ENCODE measurements at regions not wholly inside any gene's neighbourhood (a gene's known extent, or its start where the extent isn't known, plus 50 kb on each side); places are given as distances from the start of the nearest gene placed in this dataset.
"Not testable (repeated sequence)": the region's sequence is repeated elsewhere in the genome, so short reads cannot be mapped to it uniquely, and the experiment has no call there.

DNA sequence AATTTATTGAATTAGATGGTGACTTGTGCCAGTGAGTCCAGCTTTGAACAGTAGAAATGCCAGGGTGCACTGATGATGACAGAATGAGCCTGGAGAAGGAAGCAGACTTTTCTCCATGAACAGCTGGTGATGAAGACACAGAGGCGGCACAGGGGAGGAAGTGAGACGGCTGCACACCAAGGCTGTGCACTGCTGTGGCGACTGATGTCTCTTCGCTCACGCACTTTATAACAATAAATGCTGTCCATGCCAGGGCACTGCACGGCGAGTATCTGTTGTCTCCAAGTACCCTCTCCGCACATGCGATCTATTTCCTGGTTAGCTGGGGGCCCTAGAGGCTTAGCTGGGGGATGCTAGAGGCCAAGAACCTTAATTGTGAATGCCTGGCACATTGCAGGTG, 175.2 kb downstream of the TMEM200C start:
- no peak for DNase-seq (ENCODE audit: low read depth in 2 of 2)

DNA sequence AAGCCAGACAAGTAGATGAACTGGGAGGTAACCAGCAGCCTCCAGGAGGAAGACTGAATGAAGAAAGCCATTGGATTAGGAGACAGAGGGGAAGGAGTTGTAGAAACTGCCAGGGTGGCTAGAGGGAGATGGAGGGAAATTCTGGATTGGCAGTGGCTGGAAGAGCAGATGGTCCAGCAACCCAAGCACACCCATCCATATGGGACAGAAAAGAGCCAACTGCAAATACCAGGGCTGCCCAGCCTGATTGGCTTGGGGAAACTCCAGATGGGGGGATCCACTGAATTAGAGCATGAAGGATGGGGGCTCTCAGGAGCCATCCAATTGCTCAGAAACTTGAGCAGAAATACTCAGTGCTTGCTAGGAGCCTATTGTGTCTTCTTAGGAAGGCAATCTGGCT, 173.5 kb upstream of the EPB41L3 start:
- DNase-seq (ENCODE audit: low read depth in 2 of 2), result no peak

DNA sequence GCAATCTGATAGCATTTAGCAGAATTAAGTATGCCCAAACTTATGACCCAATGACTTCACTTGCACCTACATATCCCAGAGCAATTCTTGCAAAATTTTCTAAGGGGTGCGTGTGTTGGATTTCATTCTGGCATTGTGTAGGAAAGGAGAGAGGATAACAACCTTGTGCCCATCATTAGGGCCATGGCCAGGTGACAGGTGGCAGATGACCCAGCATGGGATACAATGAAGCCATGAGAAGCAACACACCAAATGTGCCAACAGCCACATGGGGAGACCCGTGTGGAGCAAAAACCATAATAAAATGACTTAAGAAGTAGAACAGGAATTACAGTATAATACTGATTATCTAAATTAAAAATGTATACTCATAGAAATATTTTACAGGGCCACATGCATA, 166.9 kb upstream of the EPB41L3 start:
- DNase-seq (ENCODE audit: low read depth in 2 of 2), result no peak

DNA sequence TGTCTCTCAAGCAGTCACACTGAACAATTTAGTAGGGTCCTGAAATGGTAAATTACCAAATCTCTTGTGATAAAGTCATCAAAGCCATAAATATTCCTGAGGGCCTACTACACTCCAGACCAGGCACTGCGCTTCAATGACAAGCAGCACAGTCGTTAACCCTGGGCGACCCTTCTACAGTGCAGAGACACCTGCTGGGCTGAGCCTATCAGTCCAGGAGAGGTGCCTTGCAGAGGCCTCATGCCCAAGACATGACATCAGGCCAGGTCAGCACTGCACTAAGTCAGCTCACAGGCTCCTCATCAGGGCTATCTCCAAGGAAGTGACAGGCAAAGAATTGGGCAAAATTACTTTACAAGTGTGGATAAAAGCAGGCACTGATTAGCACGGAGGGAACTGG, 166.4 kb upstream of the EPB41L3 start:
- DNase-seq (ENCODE audit: low read depth in 2 of 2), result no peak

DNA sequence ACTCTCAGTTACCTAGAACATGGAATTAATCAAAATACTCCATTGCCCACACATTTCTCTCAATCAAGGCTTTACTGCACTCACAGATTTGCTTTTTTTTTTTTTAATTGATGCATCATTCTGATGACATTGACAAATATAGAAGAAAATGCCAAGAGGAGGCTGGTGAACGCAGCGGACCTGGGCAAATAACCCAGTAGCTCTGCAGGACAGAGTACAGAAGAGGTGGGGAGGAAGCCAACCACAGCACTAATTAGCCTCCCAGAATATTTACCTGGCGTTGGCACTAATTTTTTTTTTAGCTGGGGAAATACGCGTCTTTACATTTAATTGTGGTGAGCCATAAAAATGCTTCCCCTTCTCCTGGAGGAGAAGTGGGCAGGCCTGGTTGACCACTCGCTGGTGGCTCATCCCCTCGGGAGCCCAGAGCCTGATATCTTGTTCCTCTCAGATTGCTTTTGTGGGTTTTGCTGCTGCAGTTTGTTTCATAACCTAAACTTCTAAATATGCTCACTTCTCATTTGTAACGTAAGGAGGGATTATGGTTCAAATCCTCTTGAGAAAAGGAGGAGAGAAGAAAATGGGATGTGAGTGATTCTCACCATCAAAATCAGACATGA, 165.8 kb upstream of the EPB41L3 start:
- no peak for DNase-seq (ENCODE audit: low read depth in 2 of 2)

DNA sequence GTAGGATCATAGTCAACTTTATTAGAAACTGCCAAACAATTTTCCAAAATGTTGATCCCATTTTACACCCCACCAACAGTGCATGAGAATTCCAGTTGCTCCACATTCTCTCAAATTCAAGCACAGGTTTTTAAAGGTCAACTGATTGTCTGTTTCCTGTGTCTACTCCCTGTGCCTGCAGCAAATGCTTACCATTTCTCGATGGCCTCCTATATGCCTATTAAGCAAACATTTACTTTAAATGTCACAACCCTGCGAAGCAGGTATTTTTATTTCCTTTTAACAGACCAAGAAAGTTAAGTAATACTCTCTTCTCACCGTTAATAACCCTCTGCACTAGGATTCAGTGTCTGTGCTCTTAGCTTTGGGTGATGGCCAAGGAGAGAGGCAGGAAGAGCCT, 163.8 kb upstream of the EPB41L3 start:
- no peak for DNase-seq (ENCODE audit: low read depth in 2 of 2)

DNA sequence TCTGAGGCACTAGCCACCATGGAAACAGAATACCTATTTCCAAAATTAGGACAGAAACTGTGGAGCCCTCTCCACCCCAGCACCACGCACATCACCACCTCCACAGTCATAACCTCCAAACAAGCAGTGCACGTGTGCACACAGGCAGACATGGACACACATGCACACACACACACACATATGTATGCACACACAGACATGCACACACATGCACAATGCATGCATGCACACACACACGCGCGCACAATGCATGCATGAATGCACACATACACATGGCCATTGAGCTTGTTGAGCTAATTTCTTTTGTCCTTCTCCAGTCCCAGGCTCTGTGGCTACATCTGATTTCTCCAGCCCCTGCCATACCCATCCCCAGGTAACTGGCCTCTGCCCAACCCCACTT, 161.6 kb upstream of the EPB41L3 start:
- no peak for DNase-seq (ENCODE audit: low read depth in 2 of 2)

DNA sequence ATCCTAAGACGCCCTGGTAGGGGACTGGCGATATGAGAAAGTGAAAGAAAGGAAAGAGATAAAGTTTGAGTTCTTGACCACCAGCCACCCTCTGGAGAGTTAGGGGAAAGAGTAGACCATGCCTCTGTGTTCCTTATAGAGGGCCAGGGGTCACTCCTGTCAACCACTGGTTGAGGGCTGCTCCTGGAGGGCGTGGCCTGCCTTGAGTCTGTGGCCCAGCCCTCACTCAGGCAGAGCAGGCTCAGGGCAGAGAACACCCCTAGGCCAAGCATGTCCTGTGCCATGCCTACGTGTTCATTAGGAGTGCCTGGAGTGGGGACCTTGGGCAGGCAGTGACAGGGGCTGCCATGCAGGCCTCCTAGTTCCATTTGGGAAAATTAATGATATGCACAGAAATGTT, 161.1 kb upstream of the EPB41L3 start:
- no peak for DNase-seq (ENCODE audit: low read depth in 2 of 2)

DNA sequence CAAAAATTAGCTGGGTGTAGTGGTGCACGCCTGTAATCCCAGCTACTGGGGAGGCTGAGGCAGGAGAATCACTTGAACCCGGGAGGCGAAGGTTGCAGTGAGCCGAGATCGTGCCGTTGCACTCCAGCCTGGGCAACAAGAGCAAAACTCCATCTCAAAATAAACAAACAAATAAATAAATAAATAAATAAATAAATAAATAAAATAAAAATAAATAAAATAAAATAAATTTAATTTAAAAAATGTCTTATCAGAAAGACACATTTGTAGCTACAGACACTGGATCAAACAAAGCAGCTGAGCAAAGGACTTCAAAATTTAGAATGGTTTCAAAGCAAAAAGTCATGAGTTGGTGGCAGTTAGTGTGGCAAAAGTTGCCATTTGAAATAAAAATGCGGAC, 158.2 kb upstream of the EPB41L3 start:
- not testable (repeated sequence) for DNase-seq (ENCODE audit: low read depth in 2 of 2)

DNA sequence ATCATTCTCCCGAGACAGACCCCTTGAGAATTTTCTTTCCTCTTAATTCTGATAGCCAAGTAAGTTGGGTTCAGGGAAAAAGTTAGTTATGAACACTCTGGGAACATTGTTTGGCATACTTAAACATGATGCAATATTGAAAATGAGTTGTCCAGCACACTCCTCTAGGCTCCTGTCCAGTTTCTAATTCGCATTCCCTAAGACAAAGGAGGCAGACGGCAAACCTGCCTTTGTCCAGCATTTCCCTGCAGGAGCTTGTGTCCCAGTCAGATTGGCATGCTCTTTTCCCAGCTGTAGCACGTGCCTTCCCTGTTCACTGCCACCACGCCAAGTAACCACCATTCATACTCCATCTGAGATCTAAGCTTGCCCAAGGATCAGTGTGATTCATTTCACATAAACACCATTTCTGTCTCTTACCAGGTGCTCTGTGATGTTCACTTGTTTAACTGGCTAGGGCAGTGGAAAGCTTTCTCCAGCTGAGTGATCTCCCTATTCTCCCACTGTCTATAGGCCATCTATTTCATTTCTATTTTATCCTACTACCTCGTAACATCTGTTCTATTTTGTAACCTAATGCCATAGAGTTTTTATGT, 150.0 kb upstream of the EPB41L3 start:
- no peak for DNase-seq (ENCODE audit: low read depth in 2 of 2)

DNA sequence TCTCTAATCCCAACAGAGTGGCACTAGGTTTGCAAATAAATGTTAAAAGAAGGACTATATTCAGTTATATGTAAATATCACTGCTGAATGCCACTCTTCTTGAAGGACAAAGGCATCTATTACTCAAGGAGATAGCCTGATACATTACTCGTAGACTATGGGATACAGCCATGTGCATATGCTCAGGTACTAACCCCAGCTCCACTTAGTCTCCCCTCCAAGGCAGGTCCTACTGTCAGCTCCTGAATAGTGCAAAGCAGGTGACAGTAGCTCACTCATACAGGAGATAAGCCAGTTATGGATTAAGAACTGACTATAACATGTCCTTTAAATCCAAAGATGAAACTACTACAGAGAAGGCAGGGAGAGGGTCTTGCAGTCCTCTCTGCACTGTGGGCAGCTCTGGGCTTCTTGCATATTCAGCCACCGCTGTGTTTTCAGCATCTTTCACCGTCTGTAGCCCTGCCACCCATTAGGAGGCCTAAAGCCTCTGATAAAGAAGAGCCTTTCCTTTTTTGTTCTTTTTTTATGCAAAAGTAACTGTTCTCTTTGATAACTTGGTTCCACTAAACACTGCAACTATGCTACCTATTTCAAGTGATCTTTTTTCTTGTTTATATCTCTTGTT, 135.1 kb upstream of the EPB41L3 start:
- DNase-seq (ENCODE audit: low read depth in 2 of 2), result no peak

DNA sequence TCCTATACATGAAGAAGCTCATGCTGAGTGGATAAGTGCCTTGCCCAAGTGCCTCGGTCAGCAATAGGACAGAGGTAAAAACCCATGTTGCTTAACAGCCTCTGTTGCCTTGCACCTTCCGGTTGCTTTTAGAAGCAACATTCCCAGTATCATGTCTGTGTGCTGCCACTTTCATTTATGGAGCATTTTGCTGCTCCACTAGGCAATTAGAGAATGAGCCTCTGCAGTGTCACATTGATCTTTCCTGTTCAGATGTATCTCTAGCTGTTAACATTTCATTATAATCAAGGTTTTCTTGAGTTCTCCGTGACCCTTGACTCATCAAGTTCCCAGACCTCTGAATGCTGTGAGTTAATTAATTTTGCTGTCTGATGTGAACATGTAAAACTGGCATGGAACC, 134.5 kb upstream of the EPB41L3 start:
- no peak for DNase-seq (ENCODE audit: low read depth in 2 of 2)

DNA sequence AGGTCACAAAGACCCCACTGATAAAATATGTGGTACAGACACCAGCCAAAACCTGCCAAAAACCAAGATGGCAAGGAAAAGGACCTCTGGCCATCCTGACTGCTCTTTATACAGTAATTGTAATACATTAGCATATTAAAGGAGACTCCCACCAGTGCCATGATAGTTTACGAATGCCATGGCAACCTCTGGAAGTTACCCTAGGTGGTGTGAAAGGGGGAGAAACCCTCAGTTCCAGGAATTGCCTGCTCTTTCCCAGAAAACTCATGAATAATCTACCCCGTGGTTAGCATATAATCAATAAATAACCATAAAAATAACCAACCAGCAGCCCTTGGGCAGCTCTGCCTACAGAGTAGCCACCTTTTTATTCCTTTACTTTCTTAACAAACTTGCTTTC, 129.8 kb upstream of the EPB41L3 start:
- no peak for DNase-seq (ENCODE audit: low read depth in 2 of 2)

DNA sequence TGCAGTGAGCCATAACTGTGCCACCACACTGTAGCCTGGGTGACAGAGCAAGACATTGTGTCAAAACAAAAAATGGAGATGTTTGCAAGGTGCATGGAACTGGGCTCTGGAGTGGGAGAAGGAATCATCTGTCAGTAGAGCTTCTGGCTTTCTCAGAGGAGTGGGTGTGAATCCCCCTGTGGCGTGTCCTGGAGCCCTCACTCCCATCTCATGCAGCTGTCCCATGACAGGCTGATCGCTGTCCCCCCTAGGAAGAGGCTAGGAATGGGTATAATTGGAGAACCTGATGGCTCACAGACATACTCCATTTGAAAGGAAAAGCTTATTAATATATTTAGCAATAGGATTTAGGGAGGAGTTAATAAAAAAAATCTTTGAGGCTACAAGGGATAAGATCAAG, 125.8 kb upstream of the EPB41L3 start:
- no peak for DNase-seq (ENCODE audit: low read depth in 2 of 2)

DNA sequence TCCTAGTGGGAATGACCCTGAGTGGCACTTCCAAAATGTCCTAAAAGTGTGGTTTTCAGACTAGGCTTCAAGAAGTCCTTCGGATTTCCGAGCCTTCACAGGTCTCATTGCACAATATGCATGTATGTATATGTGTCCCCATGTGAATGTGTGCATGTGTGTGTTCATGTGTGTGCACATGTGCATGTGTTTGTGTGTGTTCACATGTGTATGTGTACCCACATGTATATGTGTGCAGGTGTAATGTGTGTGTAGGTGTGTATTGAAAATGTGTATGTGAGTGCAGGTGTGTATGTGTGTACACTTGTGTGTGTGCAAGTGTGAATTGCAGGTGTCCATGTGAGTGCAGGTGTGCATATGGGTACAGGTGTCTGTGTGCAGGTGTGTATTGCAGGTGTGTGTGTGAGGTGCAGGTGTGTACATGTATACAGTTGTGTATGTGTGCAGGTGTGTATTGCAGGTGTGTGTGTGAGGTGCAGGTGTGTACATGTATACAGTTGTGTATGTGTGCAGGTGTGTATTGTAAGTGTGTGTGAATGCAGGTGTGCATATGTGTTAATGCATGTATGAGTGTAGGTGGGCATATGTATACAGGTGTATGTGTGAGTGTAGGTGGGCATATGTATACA, 124.4 kb upstream of the EPB41L3 start:
- no peak for DNase-seq (ENCODE audit: low read depth in 2 of 2)

DNA sequence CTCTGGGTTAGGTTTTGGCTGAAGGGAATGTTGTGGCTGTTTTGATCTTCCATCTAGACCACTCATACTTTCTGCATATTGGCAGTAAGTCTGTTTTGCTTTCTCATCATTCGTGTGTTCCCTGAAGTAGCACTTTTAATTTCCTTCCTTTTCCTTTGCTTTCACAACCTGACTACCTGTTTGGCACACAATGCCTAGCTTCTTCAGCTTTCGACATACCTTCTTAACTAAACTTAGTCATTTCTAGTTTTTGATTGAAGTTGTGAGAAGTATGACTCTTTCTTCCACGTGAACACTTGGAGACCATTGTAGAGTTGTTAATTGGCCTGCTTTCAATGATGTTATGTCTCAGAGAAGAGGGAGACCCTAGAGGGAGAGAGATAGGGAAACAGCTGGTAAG, 123.6 kb upstream of the EPB41L3 start:
- no peak for DNase-seq (ENCODE audit: low read depth in 2 of 2)

DNA sequence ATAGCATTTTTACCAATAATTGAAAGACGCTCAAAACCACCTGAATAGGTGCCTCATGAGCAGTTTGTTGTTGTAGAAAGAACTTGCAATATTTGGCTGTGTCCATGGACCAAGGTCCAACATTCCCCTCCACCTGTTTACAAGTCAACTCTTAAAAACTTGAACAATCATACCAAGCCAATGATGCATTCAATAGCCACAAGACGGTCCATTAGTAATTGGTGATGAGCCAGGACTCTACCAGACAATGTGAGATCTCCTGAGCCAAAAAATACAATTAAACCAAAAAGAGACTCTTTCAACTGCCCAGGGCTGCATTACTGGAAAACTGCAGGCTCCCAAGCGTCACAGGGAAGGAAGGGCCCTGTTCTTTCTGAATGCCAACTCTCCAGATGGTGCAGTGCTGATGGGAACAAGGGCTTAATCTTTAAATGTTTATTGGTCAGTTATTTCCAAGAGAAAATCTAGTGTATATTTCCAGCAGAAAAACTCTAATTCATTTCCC, 118.8 kb upstream of the EPB41L3 start:
- DNase-seq (ENCODE audit: low read depth in 2 of 2), result no peak

DNA sequence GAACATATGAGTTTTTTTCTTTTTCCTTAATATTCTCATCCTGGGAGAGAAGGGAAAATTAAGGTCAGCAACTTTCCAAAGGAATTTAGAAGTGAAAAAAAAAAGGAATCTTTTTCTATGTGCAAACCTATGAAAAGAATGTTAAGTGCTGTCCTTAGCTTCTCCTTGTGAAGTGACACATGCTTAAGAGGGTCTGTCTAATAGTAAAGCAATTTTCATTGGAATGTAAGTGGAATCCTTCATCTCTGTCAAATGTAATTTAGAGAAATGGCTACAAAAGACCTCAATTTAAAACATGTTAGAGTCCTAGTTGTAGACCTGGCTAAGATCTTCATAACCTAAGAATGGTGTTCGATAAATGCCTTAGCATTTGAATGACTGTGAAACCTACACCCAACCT, 117.4 kb upstream of the EPB41L3 start:
- DNase-seq (ENCODE audit: low read depth in 2 of 2), result no peak

DNA sequence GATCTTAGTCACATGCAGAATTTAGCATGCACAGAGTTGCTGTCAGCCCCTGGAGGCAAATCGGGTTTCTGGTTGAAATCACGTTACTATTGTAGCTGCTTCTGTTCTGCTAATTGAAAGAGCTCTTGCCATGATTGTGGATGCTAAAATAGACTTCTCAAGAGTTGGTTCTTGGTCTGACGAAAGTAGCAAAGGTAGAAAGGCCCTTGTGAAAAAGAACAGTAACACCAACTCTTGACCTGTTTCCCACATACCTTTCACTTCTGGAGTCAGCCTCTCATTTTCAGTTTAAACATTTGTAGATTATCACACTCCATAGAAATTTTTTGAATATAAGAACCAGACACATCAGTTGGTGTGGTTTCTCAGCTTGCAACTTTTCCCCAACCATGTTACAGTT, 110.0 kb upstream of the EPB41L3 start:
- no peak for DNase-seq (ENCODE audit: low read depth in 2 of 2)

DNA sequence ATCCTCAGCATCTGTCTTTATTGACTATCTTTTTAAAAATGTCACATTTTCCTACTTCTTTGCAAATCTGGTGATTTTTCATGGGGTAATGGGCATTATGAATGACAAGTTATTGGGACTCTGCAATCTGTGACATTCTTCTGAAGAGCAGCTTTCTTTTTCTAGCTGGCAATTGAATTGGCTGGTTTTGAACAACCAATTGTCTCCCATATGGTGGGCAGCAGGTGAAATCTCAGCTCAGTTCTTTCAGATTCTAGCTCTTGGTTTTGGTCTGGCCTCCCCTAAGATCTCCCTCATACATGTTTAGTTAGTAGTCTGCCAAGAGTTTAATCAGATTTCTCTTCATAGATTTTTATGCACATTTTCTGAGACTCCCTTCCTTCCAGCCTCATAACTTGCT, 107.9 kb upstream of the EPB41L3 start:
- no peak for DNase-seq (ENCODE audit: low read depth in 2 of 2)

DNA sequence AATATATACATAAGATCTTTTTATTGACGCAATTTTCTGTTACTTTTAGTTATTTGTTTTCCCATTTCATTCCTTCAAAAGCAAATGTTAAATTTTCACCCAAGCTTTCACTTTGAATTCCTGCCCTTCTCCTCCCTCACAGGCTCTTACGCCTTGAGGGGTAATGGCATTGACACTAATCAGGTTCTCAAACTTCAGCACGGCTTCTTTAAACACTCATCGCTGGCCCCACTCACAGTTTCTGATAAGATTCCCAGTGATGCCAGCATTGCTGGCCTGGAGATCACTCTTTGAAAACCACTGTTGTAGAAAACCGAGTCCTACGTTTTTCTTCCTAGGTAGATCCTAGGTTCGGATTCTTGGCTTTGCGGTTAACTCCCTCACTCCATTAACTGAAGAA, 105.6 kb upstream of the EPB41L3 start:
- no peak for DNase-seq (ENCODE audit: low read depth in 2 of 2)

DNA sequence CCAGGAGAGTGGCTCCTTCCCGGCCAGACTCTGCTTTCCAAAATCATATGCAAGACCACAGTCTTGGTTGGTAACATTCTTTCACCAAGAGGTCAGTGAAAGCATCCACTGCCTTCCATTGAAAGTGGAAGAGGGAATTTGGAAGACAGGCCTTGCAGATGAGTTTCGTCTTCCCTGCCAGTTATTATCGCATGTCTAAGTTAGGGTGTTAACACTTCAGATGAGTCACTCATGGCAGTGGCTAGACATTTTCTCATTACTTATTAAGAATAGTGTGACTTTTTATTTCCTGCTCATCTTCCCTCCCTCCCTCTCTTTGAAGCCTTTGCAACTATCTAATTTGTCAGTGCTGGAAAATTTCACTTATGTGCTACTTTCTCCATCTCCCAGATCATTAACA, 102.9 kb upstream of the EPB41L3 start:
- DNase-seq (ENCODE audit: low read depth in 2 of 2), result no peak

DNA sequence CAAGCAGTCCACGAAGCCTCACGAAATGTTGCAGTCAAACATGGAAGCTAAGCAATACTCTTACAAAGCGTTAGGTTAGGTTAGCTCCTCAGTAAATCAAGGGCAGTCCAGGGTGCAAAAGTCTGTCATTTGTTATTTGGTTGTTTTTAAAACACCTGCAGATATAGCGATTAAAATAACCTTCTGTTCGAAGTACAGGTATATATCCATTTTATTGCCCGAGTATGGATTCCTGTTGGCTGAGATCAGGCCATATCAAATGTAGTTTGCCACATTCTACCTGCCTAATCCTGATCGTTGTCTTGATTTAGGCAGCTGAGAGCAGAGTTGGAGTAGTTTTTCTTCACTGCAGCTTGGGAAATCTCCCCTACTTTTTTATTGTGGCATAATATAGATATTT, 99.5 kb upstream of the EPB41L3 start:
- DNase-seq (ENCODE audit: low read depth in 2 of 2), result no peak

Data from fibroblast of skin of left biceps (primary cell).